T47D (cell line): ENCODE measurements at regions not wholly inside any gene's neighbourhood (a gene's known extent, or its start where the extent isn't known, plus 50 kb on each side); places are given as distances from the start of the nearest gene placed in this dataset.
"Not testable (repeated sequence)": the region's sequence is repeated elsewhere in the genome, so short reads cannot be mapped to it uniquely, and the experiment has no call there.

Experiments
- DNase-seq, 2 experiments: peaks; one replicate each; pipeline versions ENCODE4 v3.0.0 to v3.0.0-alpha.2; 2011 to 2012; ENCODE audit warnings: low read depth in 1 of 2, low spot score in 1 of 2
- JUND ChIP-seq: IDR thresholded peaks from 2 replicates; pipeline ENCODE4 v1.6.1; 2012; ENCODE audit warnings: low read depth
- in situ Hi-C: cut with HindIII; loops from 2 replicates; pipeline ENCODE4 v1.10.0; 2016; ENCODE audit warnings: low sequenced_read_pairs, low pct_unique_long_range_greater_than_20kb

- in situ Hi-C loops: no loop called here
- no peak for DNase-seq
- no peak for TF ChIP-seq JUND
Measured at GRCh38 chr5:91301106-91301846, 81.8 kb downstream of the ARRDC3 start.

GRCh38 chr5:91297994-91298393 lies 85.1 kb downstream of the ARRDC3 start:
- no peak for TF ChIP-seq JUND
- in situ Hi-C loops: no loop called here
- DNase-seq: no peak

GRCh38 chr5:91296674-91297143 lies 86.4 kb downstream of the ARRDC3 start:
- TF ChIP-seq JUND: no peak
- in situ Hi-C loops: no loop called here
- DNase-seq: peak in 1 of 2 experiments; percentile 24

GRCh38 chr5:91296102-91296501 lies 87.0 kb downstream of the ARRDC3 start:
- in situ Hi-C loops, DNase-seq: not testable (repeated sequence)

GRCh38 chr5:91293131-91293530 lies 90.0 kb downstream of the ARRDC3 start:
- no peak for TF ChIP-seq JUND
- no peak for DNase-seq
- in situ Hi-C loops: no loop called here

- no peak for DNase-seq
- TF ChIP-seq JUND: no peak
- in situ Hi-C loops: no loop called here
Measured at GRCh38 chr5:91291628-91292569, 91.2 kb downstream of the ARRDC3 start.

- in situ Hi-C loops: no loop called here
Measured at GRCh38 chr5:91288118-91288916, 94.8 kb downstream of the ARRDC3 start.

GRCh38 chr5:91285062-91285461 lies 98.1 kb downstream of the ARRDC3 start:
- DNase-seq, in situ Hi-C loops: not testable (repeated sequence)

More at GRCh38 chr5:91288118-91288916, 94.8 kb downstream of the ARRDC3 start:
- TF ChIP-seq JUND: no peak
- no peak for DNase-seq

- in situ Hi-C loops: no loop called here
- DNase-seq: no peak
Measured at GRCh38 chr5:91283899-91284298, 99.2 kb downstream of the ARRDC3 start.

GRCh38 chr5:91283326-91283725 lies 99.8 kb downstream of the ARRDC3 start:
- in situ Hi-C loops: no loop called here
- no peak for DNase-seq

More at GRCh38 chr5:91283899-91284298, 99.2 kb downstream of the ARRDC3 start:
- no peak for TF ChIP-seq JUND

GRCh38 chr5:91282210-91282609 lies 100.9 kb downstream of the ARRDC3 start:
- no peak for TF ChIP-seq JUND
- DNase-seq: no peak
- in situ Hi-C loops: no loop called here

More at GRCh38 chr5:91283326-91283725, 99.8 kb downstream of the ARRDC3 start:
- TF ChIP-seq JUND: no peak

GRCh38 chr5:91281401-91281800 lies 101.7 kb downstream of the ARRDC3 start:
- in situ Hi-C loops: no loop called here
- TF ChIP-seq JUND: no peak
- no peak for DNase-seq
